ENCODE measurements at regions not wholly inside any gene's neighbourhood (a gene's known extent, or its start where the extent isn't known, plus 50 kb on each side); places are given as distances from the start of the nearest gene placed in this dataset.

DNA sequence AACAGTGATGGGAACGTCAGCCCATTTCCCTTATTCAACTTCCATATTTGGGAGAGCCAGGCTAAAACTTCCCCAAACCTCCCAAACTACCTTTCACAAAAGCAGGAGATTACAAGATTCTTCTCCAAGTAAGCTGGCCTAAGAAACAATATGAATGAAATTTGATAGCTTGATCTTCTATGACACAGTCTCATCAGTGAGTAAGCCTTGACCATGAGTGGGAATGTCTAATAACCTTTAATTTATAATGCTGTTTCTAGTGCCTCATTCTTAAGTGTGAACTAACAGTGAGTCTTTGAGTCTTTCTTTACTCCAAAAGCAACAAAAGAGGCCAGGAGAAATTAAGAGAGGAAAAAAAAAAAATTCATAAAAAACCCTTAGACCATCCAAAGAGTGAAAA, 1379.9 kb downstream of the EFNA5 start:
- Histone ChIP-seq H2AFZ (ENCODE audit: insufficient read depth, low read depth, low read length, poor library complexity, severe bottlenecking) (no peak overlapping the region), H3K27ac (ENCODE audit: low read length in 2 of 2) (no peak overlapping the region), H3K4me1 (ENCODE audit: control insufficient read depth in 2 of 2, insufficient read depth in 2 of 2, low read length in 2 of 2) (no peaks in the 10 kb centered on the region), H4K20me1 (ENCODE audit: control insufficient read depth, insufficient read depth, low read length, poor library complexity, severe bottlenecking) (no peaks in the 10 kb centered on the region), H3K79me2 (ENCODE audit: control insufficient read depth, insufficient read depth, low read length) (no peaks in the 10 kb centered on the region), H3K4me2 (replicated peaks; ENCODE audit: low read depth, low read length, poor library complexity, severe bottlenecking) (no peak overlapping the region), H3K9ac (ENCODE audit: low read length) (no peak overlapping the region), H3K36me3 (replicated peaks in 1 of 2; ENCODE audit: control extremely low read depth in 1 of 2, control insufficient read depth in 1 of 2, extremely low read depth in 1 of 2, insufficient read depth in 2 of 2, low read length in 1 of 2) (no peaks in the 10 kb centered on the region), H3K4me3 (ENCODE audit: control extremely low read depth in 1 of 5, extremely low read depth in 1 of 5, insufficient read depth in 1 of 5, low read depth in 2 of 5, low read length in 4 of 5) (no peak overlapping the region), H3K27me3 (replicated peaks in 1 of 4; ENCODE audit: control extremely low read depth in 1 of 4, control insufficient read depth in 3 of 4, insufficient read depth in 4 of 4, low read length in 3 of 4) (no peaks in the 10 kb centered on the region), H3K9me3 (ENCODE audit: control extremely low read depth in 1 of 3, control insufficient read depth in 2 of 3, insufficient read depth in 1 of 3, low read length in 2 of 3) (no peaks in the 10 kb centered on the region)
- TF ChIP-seq EZH2 (IDR thresholded peaks at IDR 0.05; ENCODE audit: borderline replicate concordance, insufficient read depth, low read depth, low read length, poor library complexity, severe bottlenecking) = no peak
- no peak for TF ChIP-seq CTCF (IDR thresholded peaks at IDR 0.05)
- WGBS (ENCODE audit: insufficient coverage) = no CpG with 5 or more reads among the region's 1 CpG
- Mint-ChIP-seq H3K4me3 (no peak overlapping the region), H3K27ac (no peak overlapping the region), H3K4me1 (no peaks in the 10 kb centered on the region), H3K27me3 (no peaks in the 10 kb centered on the region), H3K9me3 (ENCODE audit: insufficient read depth) (no peaks in the 10 kb centered on the region)
- POLR2A ChIA-PET = no interaction called here
- ATAC-seq (ENCODE audit: low read depth) (no peak), DNase-seq (no peak)
- intact Hi-C loops (cut with micrococcal nuclease) = no loop called here
- CTCF ChIA-PET = no interaction called here

DNA sequence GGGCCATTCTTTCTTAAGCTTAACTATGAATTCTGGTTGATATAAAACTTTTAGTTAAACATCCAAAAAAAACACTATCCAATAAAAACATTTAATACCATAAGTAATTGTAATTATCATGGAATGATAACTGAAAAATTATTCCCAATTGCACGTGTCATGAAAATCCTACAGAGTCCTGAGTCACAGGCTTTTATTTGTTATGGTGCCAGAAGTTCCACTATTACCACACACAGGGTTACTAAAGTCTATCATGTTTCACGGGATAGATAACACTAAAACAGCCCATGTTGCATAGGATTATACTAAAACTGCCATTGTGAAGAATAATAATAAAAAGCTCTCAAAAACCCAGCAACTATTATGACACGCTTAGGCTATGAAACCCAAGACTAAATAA, 1381.8 kb downstream of the EFNA5 start:
- ChIA-PET CTCF (no interaction called here), POLR2A (no interaction called here)
- Mint-ChIP-seq H3K4me3 (no peak overlapping the region), H3K4me1 (no peaks in the 10 kb centered on the region), H3K27ac (no peak overlapping the region), H3K9me3 (ENCODE audit: insufficient read depth) (no peaks in the 10 kb centered on the region), H3K27me3 (no peaks in the 10 kb centered on the region)
- no peaks in the 10 kb centered on the region for H3K4me1 ChIP-seq (ENCODE audit: control insufficient read depth in 2 of 2, insufficient read depth in 2 of 2, low read length in 2 of 2)
- no peaks in the 10 kb centered on the region for H3K27me3 ChIP-seq (replicated peaks in 1 of 4; ENCODE audit: control extremely low read depth in 1 of 4, control insufficient read depth in 3 of 4, insufficient read depth in 4 of 4, low read length in 3 of 4)
- H3K36me3 ChIP-seq (replicated peaks in 1 of 2; ENCODE audit: control extremely low read depth in 1 of 2, control insufficient read depth in 1 of 2, extremely low read depth in 1 of 2, insufficient read depth in 2 of 2, low read length in 1 of 2) = no peaks in the 10 kb centered on the region
- no peak for ATAC-seq (ENCODE audit: low read depth)
- no peak for TF ChIP-seq EZH2 (IDR thresholded peaks at IDR 0.05; ENCODE audit: borderline replicate concordance, insufficient read depth, low read depth, low read length, poor library complexity, severe bottlenecking)
- no peaks in the 10 kb centered on the region for H4K20me1 ChIP-seq (ENCODE audit: control insufficient read depth, insufficient read depth, low read length, poor library complexity, severe bottlenecking)
- no peak overlapping the region for H3K4me3 ChIP-seq (ENCODE audit: control extremely low read depth in 1 of 5, extremely low read depth in 1 of 5, insufficient read depth in 1 of 5, low read depth in 2 of 5, low read length in 4 of 5)
- no peaks in the 10 kb centered on the region for H3K79me2 ChIP-seq (ENCODE audit: control insufficient read depth, insufficient read depth, low read length)
- no peak overlapping the region for H3K4me2 ChIP-seq (replicated peaks; ENCODE audit: low read depth, low read length, poor library complexity, severe bottlenecking)
- no peaks in the 10 kb centered on the region for H3K9me3 ChIP-seq (ENCODE audit: control extremely low read depth in 1 of 3, control insufficient read depth in 2 of 3, insufficient read depth in 1 of 3, low read length in 2 of 3)
- H2AFZ ChIP-seq (ENCODE audit: insufficient read depth, low read depth, low read length, poor library complexity, severe bottlenecking) = no peak overlapping the region
- H3K9ac ChIP-seq (ENCODE audit: low read length) = no peak overlapping the region
- WGBS (ENCODE audit: insufficient coverage) = no CpG with 5 or more reads among the region's 3 CpGs
- intact Hi-C loops (cut with micrococcal nuclease) = no loop called here
- DNase-seq = no peak
- H3K27ac ChIP-seq (ENCODE audit: low read length in 2 of 2) = no peak overlapping the region
